ENCODE measurements at regions not wholly inside any gene's neighbourhood (a gene's known extent, or its start where the extent isn't known, plus 50 kb on each side); places are given as distances from the start of the nearest gene placed in this dataset.

DNA sequence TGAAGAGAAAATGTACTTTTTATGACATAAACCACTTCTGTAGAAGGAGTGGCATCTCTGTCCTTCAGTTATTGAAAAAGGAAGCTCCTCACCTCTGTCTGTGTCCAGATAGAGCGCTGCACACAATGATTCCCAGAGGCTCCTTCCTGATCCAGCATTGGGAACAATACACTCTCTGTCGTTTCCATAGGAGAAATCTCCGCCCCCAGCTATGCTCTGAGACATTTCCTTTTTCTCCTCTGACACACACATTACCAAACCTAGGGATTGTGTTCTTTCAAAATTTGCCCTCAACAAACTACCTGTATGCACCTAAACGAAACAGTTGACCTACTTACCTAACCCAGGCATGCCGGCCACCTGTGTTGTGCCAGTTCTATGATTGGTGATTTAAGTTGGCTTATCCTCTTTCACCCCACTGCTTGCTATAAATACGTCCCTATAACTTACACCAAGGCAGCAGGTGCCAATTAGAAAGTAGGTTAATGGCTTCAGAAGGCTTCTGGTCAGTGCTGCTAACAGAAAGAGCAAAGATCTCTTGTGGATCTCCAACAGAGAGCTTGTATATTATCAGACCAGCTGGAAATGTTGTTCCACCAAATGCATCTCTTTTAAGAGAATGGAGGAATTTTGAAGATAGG lies 140.1 kb upstream of the JCAD start:
- H3K9me3 Mint-ChIP-seq: peaks cover 9% of the 10 kb centered on the region; the same call in 2 of the 3 replicates
- peak overlapping the region; percentile 40; the same call in 1 of the 2 replicates for H2AFZ ChIP-seq
- DNase-seq (ENCODE audit: low spot score) (no peak), ATAC-seq (no peak)
- H3K79me2 ChIP-seq (replicated peaks; ENCODE audit: insufficient read depth): no peaks in the 10 kb centered on the region
- no peak overlapping the region for H3K4me3 ChIP-seq
- no peak overlapping the region for H3K27ac Mint-ChIP-seq
- H3K4me3 Mint-ChIP-seq: no peak overlapping the region
- H3K4me2 ChIP-seq: no peak overlapping the region
- no peaks in the 10 kb centered on the region for H3K36me3 Mint-ChIP-seq (ENCODE audit: low read depth)
- no peaks in the 10 kb centered on the region for H3K27me3 ChIP-seq (ENCODE audit: insufficient read depth)
- H3K4me1 Mint-ChIP-seq: no peaks in the 10 kb centered on the region
- H3K27ac ChIP-seq (ENCODE audit: low read depth): no peak overlapping the region
- peaks cover 5% of the 10 kb centered on the region; the same call in 1 of the 2 replicates for H3K36me3 ChIP-seq (ENCODE audit: insufficient read depth)
- TF ChIP-seq, protein P1, sequence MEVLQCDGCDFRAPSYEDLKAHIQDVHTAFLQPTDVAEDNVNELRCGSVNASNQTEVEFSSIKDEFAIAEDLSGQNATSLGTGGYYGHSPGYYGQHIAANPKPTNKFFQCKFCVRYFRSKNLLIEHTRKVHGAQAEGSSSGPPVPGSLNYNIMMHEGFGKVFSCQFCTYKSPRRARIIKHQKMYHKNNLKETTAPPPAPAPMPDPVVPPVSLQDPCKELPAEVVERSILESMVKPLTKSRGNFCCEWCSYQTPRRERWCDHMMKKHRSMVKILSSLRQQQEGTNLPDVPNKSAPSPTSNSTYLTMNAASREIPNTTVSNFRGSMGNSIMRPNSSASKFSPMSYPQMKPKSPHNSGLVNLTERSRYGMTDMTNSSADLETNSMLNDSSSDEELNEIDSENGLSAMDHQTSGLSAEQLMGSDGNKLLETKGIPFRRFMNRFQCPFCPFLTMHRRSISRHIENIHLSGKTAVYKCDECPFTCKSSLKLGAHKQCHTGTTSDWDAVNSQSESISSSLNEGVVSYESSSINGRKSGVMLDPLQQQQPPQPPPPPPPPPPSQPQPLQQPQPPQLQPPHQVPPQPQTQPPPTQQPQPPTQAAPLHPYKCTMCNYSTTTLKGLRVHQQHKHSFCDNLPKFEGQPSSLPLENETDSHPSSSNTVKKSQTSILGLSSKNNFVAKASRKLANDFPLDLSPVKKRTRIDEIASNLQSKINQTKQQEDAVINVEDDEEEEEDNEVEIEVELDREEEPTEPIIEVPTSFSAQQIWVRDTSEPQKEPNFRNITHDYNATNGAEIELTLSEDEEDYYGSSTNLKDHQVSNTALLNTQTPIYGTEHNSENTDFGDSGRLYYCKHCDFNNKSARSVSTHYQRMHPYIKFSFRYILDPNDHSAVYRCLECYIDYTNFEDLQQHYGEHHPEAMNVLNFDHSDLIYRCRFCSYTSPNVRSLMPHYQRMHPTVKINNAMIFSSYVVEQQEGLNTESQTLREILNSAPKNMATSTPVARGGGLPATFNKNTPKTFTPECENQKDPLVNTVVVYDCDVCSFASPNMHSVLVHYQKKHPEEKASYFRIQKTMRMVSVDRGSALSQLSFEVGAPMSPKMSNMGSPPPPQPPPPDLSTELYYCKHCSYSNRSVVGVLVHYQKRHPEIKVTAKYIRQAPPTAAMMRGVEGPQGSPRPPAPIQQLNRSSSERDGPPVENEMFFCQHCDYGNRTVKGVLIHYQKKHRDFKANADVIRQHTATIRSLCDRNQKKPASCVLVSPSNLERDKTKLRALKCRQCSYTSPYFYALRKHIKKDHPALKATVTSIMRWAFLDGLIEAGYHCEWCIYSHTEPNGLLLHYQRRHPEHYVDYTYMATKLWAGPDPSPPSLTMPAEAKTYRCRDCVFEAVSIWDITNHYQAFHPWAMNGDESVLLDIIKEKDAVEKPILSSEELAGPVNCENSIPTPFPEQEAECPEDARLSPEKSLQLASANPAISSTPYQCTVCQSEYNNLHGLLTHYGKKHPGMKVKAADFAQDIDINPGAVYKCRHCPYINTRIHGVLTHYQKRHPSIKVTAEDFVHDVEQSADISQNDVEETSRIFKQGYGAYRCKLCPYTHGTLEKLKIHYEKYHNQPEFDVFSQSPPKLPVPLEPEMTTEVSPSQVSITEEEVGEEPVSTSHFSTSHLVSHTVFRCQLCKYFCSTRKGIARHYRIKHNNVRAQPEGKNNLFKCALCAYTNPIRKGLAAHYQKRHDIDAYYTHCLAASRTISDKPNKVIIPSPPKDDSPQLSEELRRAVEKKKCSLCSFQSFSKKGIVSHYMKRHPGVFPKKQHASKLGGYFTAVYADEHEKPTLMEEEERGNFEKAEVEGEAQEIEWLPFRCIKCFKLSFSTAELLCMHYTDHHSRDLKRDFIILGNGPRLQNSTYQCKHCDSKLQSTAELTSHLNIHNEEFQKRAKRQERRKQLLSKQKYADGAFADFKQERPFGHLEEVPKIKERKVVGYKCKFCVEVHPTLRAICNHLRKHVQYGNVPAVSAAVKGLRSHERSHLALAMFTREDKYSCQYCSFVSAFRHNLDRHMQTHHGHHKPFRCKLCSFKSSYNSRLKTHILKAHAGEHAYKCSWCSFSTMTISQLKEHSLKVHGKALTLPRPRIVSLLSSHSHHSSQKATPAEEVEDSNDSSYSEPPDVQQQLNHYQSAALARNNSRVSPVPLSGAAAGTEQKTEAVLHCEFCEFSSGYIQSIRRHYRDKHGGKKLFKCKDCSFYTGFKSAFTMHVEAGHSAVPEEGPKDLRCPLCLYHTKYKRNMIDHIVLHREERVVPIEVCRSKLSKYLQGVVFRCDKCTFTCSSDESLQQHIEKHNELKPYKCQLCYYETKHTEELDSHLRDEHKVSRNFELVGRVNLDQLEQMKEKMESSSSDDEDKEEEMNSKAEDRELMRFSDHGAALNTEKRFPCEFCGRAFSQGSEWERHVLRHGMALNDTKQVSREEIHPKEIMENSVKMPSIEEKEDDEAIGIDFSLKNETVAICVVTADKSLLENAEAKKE (CRISPR knock-in tag; IDR thresholded peaks at IDR 0.05): no peak
- TF ChIP-seq STAT1 (IDR thresholded peaks at IDR 0.05; ENCODE audit: unreplicated experiment) (no peak), ZNF331 (CRISPR knock-in tag; IDR thresholded peaks at IDR 0.05; ENCODE audit: low read depth) (no peak), CREB1 (CRISPR knock-in tag; IDR thresholded peaks at IDR 0.05; ENCODE audit: low read depth) (no peak), ZNF114 (CRISPR knock-in tag; IDR thresholded peaks at IDR 0.05) (no peak), JUNB (IDR thresholded peaks at IDR 0.05; ENCODE audit: unreplicated experiment) (no peak), NANOG (IDR thresholded peaks at IDR 0.05; ENCODE audit: borderline replicate concordance) (no peak), EZH2phosphoT487 (IDR thresholded peaks at IDR 0.05; ENCODE audit: unreplicated experiment) (no peak), EZH2 (IDR thresholded peaks at IDR 0.05; ENCODE audit: low read depth, unreplicated experiment) (no peak), POLR2AphosphoS5 (IDR thresholded peaks at IDR 0.05; ENCODE audit: low read depth) (no peak)
- TF ChIP-seq, protein P2, sequence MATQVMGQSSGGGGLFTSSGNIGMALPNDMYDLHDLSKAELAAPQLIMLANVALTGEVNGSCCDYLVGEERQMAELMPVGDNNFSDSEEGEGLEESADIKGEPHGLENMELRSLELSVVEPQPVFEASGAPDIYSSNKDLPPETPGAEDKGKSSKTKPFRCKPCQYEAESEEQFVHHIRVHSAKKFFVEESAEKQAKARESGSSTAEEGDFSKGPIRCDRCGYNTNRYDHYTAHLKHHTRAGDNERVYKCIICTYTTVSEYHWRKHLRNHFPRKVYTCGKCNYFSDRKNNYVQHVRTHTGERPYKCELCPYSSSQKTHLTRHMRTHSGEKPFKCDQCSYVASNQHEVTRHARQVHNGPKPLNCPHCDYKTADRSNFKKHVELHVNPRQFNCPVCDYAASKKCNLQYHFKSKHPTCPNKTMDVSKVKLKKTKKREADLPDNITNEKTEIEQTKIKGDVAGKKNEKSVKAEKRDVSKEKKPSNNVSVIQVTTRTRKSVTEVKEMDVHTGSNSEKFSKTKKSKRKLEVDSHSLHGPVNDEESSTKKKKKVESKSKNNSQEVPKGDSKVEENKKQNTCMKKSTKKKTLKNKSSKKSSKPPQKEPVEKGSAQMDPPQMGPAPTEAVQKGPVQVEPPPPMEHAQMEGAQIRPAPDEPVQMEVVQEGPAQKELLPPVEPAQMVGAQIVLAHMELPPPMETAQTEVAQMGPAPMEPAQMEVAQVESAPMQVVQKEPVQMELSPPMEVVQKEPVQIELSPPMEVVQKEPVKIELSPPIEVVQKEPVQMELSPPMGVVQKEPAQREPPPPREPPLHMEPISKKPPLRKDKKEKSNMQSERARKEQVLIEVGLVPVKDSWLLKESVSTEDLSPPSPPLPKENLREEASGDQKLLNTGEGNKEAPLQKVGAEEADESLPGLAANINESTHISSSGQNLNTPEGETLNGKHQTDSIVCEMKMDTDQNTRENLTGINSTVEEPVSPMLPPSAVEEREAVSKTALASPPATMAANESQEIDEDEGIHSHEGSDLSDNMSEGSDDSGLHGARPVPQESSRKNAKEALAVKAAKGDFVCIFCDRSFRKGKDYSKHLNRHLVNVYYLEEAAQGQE (IDR thresholded peaks at IDR 0.05; ENCODE audit: unreplicated experiment): no peak
- TF ChIP-seq, protein P3, sequence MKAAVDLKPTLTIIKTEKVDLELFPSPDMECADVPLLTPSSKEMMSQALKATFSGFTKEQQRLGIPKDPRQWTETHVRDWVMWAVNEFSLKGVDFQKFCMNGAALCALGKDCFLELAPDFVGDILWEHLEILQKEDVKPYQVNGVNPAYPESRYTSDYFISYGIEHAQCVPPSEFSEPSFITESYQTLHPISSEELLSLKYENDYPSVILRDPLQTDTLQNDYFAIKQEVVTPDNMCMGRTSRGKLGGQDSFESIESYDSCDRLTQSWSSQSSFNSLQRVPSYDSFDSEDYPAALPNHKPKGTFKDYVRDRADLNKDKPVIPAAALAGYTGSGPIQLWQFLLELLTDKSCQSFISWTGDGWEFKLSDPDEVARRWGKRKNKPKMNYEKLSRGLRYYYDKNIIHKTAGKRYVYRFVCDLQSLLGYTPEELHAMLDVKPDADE (IDR thresholded peaks at IDR 0.05): no peak
- TF ChIP-seq, protein P4, sequence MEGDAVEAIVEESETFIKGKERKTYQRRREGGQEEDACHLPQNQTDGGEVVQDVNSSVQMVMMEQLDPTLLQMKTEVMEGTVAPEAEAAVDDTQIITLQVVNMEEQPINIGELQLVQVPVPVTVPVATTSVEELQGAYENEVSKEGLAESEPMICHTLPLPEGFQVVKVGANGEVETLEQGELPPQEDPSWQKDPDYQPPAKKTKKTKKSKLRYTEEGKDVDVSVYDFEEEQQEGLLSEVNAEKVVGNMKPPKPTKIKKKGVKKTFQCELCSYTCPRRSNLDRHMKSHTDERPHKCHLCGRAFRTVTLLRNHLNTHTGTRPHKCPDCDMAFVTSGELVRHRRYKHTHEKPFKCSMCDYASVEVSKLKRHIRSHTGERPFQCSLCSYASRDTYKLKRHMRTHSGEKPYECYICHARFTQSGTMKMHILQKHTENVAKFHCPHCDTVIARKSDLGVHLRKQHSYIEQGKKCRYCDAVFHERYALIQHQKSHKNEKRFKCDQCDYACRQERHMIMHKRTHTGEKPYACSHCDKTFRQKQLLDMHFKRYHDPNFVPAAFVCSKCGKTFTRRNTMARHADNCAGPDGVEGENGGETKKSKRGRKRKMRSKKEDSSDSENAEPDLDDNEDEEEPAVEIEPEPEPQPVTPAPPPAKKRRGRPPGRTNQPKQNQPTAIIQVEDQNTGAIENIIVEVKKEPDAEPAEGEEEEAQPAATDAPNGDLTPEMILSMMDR (conservative IDR thresholded peaks at IDR 0.05; ENCODE audit: low read depth in 2 of 2): no peak
- no peaks in the 10 kb centered on the region for H3F3A ChIP-seq (replicated peaks; ENCODE audit: low read depth)
- H3K9me2 ChIP-seq (ENCODE audit: insufficient read depth): peaks cover 4% of the 10 kb centered on the region; the same call in 1 of the 2 replicates
- no peaks in the 10 kb centered on the region for H3K4me1 ChIP-seq (ENCODE audit: insufficient read depth)
- H3K27me3 Mint-ChIP-seq (ENCODE audit: insufficient read depth, low read depth, poor library complexity): no peaks in the 10 kb centered on the region
- H4K20me1 ChIP-seq (replicated peaks; ENCODE audit: insufficient read depth): no peaks in the 10 kb centered on the region

All from GM23338 (cell line).